GM10266 (cell line): ENCODE measurements at regions not wholly inside any gene's neighbourhood (a gene's known extent, or its start where the extent isn't known, plus 50 kb on each side); places are given as distances from the start of the nearest gene placed in this dataset.
A peak's percentile ranks its signal among the peaks of the same experiment; 100 is the strongest.

Source experiments
- DNase-seq: peaks from one replicate; pipeline ENCODE4 v3.0.0; 2012; ENCODE audit errors: extremely low spot score
- CTCF ChIP-seq: IDR thresholded peaks from 2 replicates; pipeline ENCODE4 v1.5.1; 2012; ENCODE audit warnings: mild to moderate bottlenecking, low read depth; ENCODE audit not compliant: control insufficient read depth, insufficient read depth; ENCODE audit errors: missing control alignments

GRCh38 chr12:124715121-124715990 is 147.9 kb upstream of the NCOR2 start:
- TF ChIP-seq CTCF, result no peak
- DNase-seq, result no peak

GRCh38 chr12:124713436-124714082 is 146.1 kb upstream of the NCOR2 start:
- TF ChIP-seq CTCF, result no peak
- peak; percentile 71 for DNase-seq

GRCh38 chr12:124713041-124713435 is 145.6 kb upstream of the NCOR2 start:
- peak; percentile 35 for DNase-seq
- no peak for TF ChIP-seq CTCF

GRCh38 chr12:124711344-124711743 is 143.9 kb upstream of the NCOR2 start:
- no peak for DNase-seq
- no peak for TF ChIP-seq CTCF

- DNase-seq, result no peak
- TF ChIP-seq CTCF, result no peak
Measured at GRCh38 chr12:124709722-124710687, 142.6 kb upstream of the NCOR2 start.

- no peak for DNase-seq
- no peak for TF ChIP-seq CTCF
Measured at GRCh38 chr12:124707316-124707715, 139.9 kb upstream of the NCOR2 start.
